A549 (cell line): ENCODE measurements at regions not wholly inside any gene's neighbourhood (a gene's known extent, or its start where the extent isn't known, plus 50 kb on each side); places are given as distances from the start of the nearest gene placed in this dataset.

Source experiments
- FOSL2 ChIP-seq, 2 experiments: fragments of 450-650 bp in 1 of 2; fragments of >200 bp in 1 of 2; sonication (Bioruptor Twin) in 1 of 2; formaldehyde crosslinking; IDR thresholded peaks; 2 replicates each; pipeline versions ENCODE4 v1.5.0 to v1.6.1; 2016 to 2020; ENCODE audit warnings: mild to moderate bottlenecking in 1 of 2, moderate library complexity in 1 of 2
- RAD21 ChIP-seq, 2 experiments: fragments of >200 bp in 1 of 2; sonication (Bioruptor Twin) in 1 of 2; formaldehyde crosslinking in 1 of 2; IDR thresholded peaks in 1 of 2; conservative IDR thresholded peaks in 1 of 2; 2 replicates in 1 of 2; 3 replicates in 1 of 2; pipeline ENCODE4 v1.6.1; 2012 to 2018; ENCODE audit warnings: inconsistent platforms in 1 of 2
- RFX5 ChIP-seq: fragments of 450-650 bp; IDR thresholded peaks from 2 replicates; pipeline ENCODE4 v1.7.1; 2014; ENCODE audit warnings: antibody characterized with exemption, mild to moderate bottlenecking, moderate library complexity
- SREBF2 ChIP-seq: fragments of 450-650 bp; IDR thresholded peaks from 2 replicates; pipeline ENCODE4 v1.6.1; 2014; ENCODE audit warnings: mild to moderate bottlenecking, moderate library complexity

GRCh38 chr7:12872487-12872886 is 185.1 kb downstream of the ARL4A start:
- no peak for TF ChIP-seq RFX5
- no peak for TF ChIP-seq SREBF2
- TF ChIP-seq RAD21 (conservative IDR thresholded peaks at IDR 0.05 in 1 of 2, IDR thresholded peaks at IDR 0.05 in 1 of 2) = no peak
- TF ChIP-seq FOSL2 (IDR thresholded peaks at IDR 0.05) = no peak
- no peak for TF ChIP-seq FOSL2 (CRISPR knock-in tag; IDR thresholded peaks at IDR 0.05)
